BJ (cell line): ENCODE measurements at regions not wholly inside any gene's neighbourhood (a gene's known extent, or its start where the extent isn't known, plus 50 kb on each side); places are given as distances from the start of the nearest gene placed in this dataset.

Source experiments
- CTCF ChIA-PET: fragments of 350-600 bp; formaldehyde crosslinking; extraction: SDS; loops from one replicate; lab custom pipeline; 2021; ENCODE audit warnings: antibody characterized with exemption, inconsistent platforms; lab: Yijun Ruan, JAX
- POLR2A ChIA-PET: fragments of 300-600 bp; sonication (Branson Sonifier 250); formaldehyde crosslinking; extraction: SDS; loops from one replicate; lab custom pipeline; 2021; ENCODE audit warnings: antibody characterized with exemption; lab: Charles Lee
- DNase-seq: peaks from one replicate; pipeline ENCODE4 v3.0.0-alpha.2; 2011; ENCODE audit warnings: low read depth
- H3K27me3 ChIP-seq: 2 replicates; pipeline ENCODE4 v1.6.0; 2011; ENCODE audit warnings: low read length; ENCODE audit not compliant: control insufficient read depth, insufficient read depth
- H3K36me3 ChIP-seq: 2 replicates; pipeline ENCODE4 v1.5.1; 2011; ENCODE audit warnings: low read length; ENCODE audit not compliant: control insufficient read depth, insufficient read depth
- H3K4me3 ChIP-seq: 2 replicates; pipeline ENCODE4 v1.5.1; 2011; ENCODE audit warnings: low read depth, mild to moderate bottlenecking, control low read depth, low read length
- TF ChIP-seq, protein P1 (sequence below): IDR thresholded peaks from 2 replicates; pipeline ENCODE4 v1.5.1; 2011; ENCODE audit warnings: low read depth, mild to moderate bottlenecking, control low read depth, inconsistent platforms, low read length, moderate library complexity; ENCODE audit not compliant: insufficient read depth

DNA sequence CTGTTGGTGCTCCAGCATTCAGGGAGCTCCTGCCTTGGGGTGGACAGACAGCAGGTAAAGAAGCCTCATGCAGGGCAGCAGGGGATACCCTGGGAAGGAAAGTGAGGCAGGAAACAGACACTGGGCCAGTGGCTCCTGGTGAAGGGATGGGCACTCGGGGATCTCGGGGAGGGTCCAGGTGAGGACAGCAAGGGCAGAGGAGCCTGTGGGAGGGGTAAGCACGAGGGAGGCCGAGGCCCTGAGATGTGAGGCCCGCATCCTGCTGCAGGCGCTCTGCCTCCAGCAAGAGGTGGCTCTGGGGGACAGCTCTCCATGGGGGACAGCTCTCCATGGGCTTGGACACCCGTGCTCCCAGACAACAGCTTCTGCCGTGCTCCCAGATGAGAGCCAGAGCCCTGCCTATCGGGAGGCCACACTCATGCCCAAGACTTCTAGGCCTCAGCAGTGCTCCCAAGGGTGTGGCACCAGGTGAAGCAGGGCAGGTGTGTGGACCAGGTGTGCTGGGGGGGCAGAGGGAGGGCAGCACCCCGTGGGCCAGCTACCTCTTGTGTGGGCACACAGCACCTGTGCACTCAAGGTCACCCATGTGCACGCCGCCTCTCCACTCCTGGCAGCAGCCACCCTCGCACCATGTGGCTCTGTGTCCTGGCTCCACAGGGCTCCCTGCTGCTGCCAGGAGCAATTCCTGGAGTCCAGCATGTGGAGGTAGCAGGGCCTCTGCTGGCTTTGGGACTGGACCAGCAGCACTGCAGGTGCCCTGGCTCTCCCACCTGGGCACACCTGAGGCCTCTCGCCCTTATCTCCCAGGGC is 93.6 kb upstream of the INSIG1 start:
- POLR2A ChIA-PET = no interaction called here
- Histone ChIP-seq H3K27me3 (no peaks in the 10 kb centered on the region), H3K4me3 (no peak overlapping the region), H3K36me3 (no peaks in the 10 kb centered on the region)
- CTCF ChIA-PET = interaction anchor here (0.8 to 2.3 kb wide), 3 partner anchors 14 to 141 kb away, joined by 3 to 11 read pairs (median 7); no protein-coding TSS in a partner anchor
- TF ChIP-seq, protein P1, sequence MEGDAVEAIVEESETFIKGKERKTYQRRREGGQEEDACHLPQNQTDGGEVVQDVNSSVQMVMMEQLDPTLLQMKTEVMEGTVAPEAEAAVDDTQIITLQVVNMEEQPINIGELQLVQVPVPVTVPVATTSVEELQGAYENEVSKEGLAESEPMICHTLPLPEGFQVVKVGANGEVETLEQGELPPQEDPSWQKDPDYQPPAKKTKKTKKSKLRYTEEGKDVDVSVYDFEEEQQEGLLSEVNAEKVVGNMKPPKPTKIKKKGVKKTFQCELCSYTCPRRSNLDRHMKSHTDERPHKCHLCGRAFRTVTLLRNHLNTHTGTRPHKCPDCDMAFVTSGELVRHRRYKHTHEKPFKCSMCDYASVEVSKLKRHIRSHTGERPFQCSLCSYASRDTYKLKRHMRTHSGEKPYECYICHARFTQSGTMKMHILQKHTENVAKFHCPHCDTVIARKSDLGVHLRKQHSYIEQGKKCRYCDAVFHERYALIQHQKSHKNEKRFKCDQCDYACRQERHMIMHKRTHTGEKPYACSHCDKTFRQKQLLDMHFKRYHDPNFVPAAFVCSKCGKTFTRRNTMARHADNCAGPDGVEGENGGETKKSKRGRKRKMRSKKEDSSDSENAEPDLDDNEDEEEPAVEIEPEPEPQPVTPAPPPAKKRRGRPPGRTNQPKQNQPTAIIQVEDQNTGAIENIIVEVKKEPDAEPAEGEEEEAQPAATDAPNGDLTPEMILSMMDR = no peak
- DNase-seq = no peak

DNA sequence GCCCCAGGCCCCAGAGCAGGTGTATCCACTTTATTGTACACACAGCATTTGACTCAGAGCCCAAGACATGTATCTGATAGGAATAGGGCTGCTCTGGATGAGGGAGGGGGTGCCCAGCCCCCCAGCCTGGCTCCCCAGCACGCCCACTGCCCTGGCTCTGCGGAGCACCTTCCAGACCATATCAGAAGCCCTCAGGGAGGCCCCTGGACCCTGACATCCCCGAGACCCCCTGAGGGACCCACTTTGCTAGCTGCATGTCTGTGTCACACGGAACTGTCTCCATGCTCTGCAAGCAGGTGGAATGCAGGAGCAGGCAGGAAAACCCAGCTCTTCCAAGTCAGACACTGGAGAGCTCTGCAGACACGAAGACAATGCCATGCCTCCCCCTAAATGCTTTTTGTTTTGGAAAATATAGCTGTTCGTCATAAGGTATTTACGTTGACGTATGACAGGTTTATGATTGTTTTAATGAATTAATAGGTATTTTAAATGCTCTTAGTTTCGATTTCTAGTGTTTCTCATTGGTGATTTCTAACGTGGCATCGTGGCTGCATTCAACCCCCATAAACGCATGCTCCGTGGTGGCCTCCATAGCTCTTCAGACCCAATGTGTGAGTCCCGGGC is 92.8 kb upstream of the INSIG1 start:
- TF ChIP-seq, protein P1 = no peak
- no peak overlapping the region; the same call in 1 of the 2 replicates for H3K4me3 ChIP-seq
- POLR2A ChIA-PET = interaction anchor here (1.2 kb wide), 1 partner anchor 38 kb away, joined by 3 read pairs; no protein-coding TSS in a partner anchor
- H3K36me3 ChIP-seq = no peaks in the 10 kb centered on the region
- H3K27me3 ChIP-seq = no peaks in the 10 kb centered on the region
- CTCF ChIA-PET = interaction anchor here (0.8 to 2.3 kb wide), 3 partner anchors 15 to 140 kb away, joined by 3 to 11 read pairs (median 7); no protein-coding TSS in a partner anchor
- DNase-seq = no peak

DNA sequence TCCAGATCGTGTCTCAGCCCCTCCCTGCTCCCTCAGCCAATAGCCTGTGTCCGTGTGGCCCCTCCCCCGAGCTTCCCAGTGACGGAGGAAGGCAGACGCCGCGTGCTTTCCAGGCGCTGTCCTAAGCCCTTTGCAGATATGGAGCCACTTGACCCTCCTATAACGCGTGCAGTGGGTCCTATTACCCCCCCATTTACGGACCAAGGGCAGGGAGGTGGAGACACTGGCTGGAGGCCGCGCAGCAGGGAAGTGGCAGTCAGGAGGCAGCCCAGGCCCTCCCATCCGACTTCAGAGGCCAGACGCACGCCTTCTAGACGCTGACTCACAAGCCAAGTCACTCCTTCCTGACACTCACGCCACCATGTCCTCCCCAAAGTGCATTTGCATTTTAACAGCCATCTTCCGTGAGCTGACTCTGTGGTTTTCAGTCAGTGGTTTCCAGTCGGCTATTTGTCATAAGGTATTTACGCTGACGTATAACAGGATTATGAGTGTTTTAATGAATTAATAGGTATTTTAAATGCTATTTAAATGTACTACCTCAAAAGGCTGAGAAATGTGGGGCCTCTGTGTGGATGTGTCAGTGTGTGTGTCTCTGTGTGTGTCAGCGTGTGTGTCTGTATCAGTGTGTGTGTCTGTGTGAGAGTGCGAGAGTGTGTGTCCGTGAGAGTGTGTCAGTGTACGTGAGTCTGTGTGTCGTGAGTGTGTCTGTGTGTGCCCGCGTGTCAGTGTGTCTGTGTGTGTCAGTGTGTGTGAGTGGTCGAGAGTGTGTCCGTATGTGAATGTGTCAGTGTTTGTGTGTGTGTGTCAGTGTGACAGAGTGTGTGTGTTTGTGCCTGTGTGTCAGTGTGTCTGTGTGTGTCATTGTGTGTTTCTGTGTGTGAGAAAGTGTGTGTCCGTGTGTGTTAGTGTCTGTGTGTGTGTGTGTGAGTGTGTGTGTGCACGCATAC is 92.0 kb upstream of the INSIG1 start:
- DNase-seq = peak; percentile 98
- ChIA-PET POLR2A (interaction anchor here (1.2 kb wide), 1 partner anchor 37 kb away, joined by 3 read pairs; no protein-coding TSS in a partner anchor), CTCF (interaction anchor here (0.8 to 2.3 kb wide), 4 partner anchors 11 to 140 kb away, joined by 3 to 11 read pairs (median 3); no protein-coding TSS in a partner anchor)
- Histone ChIP-seq H3K27me3 (no peaks in the 10 kb centered on the region), H3K4me3 (peak overlapping the region; percentile 30), H3K36me3 (no peaks in the 10 kb centered on the region)
- TF ChIP-seq, protein P1 = no peak

DNA sequence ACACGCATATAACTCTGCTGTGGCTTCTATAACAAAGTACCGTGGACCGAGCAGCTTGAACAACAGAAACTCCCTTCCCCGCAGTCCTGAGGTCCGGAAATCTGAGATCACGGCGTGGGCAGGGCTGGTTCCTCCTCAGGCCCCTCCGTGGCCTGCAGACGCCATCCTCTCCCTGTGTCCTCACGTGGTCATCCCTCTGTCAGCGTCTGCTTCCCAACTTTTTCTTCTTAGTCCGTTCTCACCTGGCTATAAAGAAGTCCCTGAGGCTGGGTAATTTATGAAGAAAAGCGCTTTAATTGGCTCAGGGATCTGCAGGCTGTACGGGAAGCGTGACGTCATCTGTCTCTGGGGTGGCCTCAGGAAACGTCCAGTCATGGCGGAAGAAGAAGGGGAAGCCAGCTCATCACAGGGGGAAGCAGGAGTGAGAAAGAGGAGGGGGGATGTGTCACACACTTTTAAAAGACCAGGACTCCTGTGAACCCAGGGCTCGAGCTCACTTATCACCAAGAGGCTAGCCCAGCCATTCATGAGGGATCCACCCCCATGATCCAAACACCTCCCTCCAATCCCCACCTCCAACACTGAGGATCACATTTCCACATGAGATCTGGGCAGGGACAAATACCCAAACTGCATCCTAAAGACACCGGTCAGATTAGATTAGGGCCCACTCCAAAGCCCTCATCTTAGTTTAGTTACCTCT is 91.2 kb upstream of the INSIG1 start:
- ChIA-PET POLR2A (no interaction called here), CTCF (interaction anchor here (1.5 to 2.3 kb wide), 3 partner anchors 10 to 139 kb away, joined by 3 to 11 read pairs (median 3); no protein-coding TSS in a partner anchor)
- Histone ChIP-seq H3K4me3 (no peak overlapping the region), H3K36me3 (no peaks in the 10 kb centered on the region), H3K27me3 (no peaks in the 10 kb centered on the region)
- DNase-seq = peak; percentile 26
- TF ChIP-seq, protein P1 = no peak
